Stimulated activated naive B cell treated with anti-CD40 and anti-IgM and Interleukin-4, amounts not matched to agents 10 μg/mL and 1 μg/mL and 100 μg/mL, for 72 hours (primary cell): ENCODE measurements at regions not wholly inside any gene's neighbourhood (a gene's known extent, or its start where the extent isn't known, plus 50 kb on each side); places are given as distances from the start of the nearest gene placed in this dataset.
"Not testable (repeated sequence)": the region's sequence is repeated elsewhere in the genome, so short reads cannot be mapped to it uniquely, and the experiment has no call there.

Experiments
- ATAC-seq, 2 donors: fragments of 150-1000 bp; cut with Tn5 transposase; replicated peaks; 2 replicates each; pipeline ENCODE4 v1.10.0; 2021; ENCODE audit warnings: moderate library complexity in 1 of 2
- DNase-seq: peaks from one replicate; pipeline ENCODE4 v3.0.0; 2021
- H3K27ac Mint-ChIP-seq: one replicate; pipeline ENCODE4 v1.8.0; 2022; ENCODE audit warnings: mild to moderate bottlenecking, mixed read lengths
- H3K27me3 Mint-ChIP-seq, 2 donors: one replicate each; pipeline ENCODE4 v1.8.0; 2022; ENCODE audit warnings: mixed read lengths in 2 of 2
- H3K36me3 Mint-ChIP-seq, 2 donors: one replicate each; pipeline ENCODE4 v1.8.0; 2022; ENCODE audit warnings: mixed read lengths in 2 of 2, mild to moderate bottlenecking in 1 of 2
- H3K4me1 Mint-ChIP-seq, 2 donors: one replicate each; pipeline ENCODE4 v1.8.0; 2022; ENCODE audit warnings: mixed read lengths in 2 of 2, mild to moderate bottlenecking in 1 of 2
- H3K4me3 Mint-ChIP-seq, 2 donors: one replicate each; pipeline ENCODE4 v1.8.0; 2022; ENCODE audit warnings: mild to moderate bottlenecking in 2 of 2, mixed read lengths in 2 of 2, moderate library complexity in 1 of 2
- H3K9me3 Mint-ChIP-seq, 2 donors: one replicate each; pipeline ENCODE4 v1.8.0; 2022; ENCODE audit warnings: mixed read lengths in 2 of 2, mild to moderate bottlenecking in 1 of 2

GRCh38 chr2:43075054-43075593 lies 151.3 kb downstream of the ZFP36L2 start:
- Mint-ChIP-seq H3K9me3 (no peaks in the 10 kb centered on the region), H3K27me3 (no peaks in the 10 kb centered on the region), H3K4me3 (no peak overlapping the region), H3K27ac (no peak overlapping the region), H3K4me1 (peaks cover 3 to 9% of the 10 kb centered on the region in 2 donors), H3K36me3 (no peaks in the 10 kb centered on the region)
- ATAC-seq (no peak), DNase-seq (no peak)

GRCh38 chr2:43074592-43075053 lies 151.8 kb downstream of the ZFP36L2 start:
- no peak overlapping the region for H3K27ac Mint-ChIP-seq
- H3K36me3 Mint-ChIP-seq, result no peaks in the 10 kb centered on the region
- no peaks in the 10 kb centered on the region for H3K27me3 Mint-ChIP-seq
- DNase-seq, result no peak
- no peak overlapping the region for H3K4me3 Mint-ChIP-seq
- peaks cover 3 to 9% of the 10 kb centered on the region in 2 donors for H3K4me1 Mint-ChIP-seq
- no peak for ATAC-seq
- no peaks in the 10 kb centered on the region for H3K9me3 Mint-ChIP-seq

GRCh38 chr2:43074052-43074451 lies 152.4 kb downstream of the ZFP36L2 start:
- peaks cover 3 to 9% of the 10 kb centered on the region in 2 donors for H3K4me1 Mint-ChIP-seq
- ATAC-seq, result no peak
- no peak overlapping the region for H3K27ac Mint-ChIP-seq

GRCh38 chr2:43073401-43073825 lies 153.0 kb downstream of the ZFP36L2 start:
- Mint-ChIP-seq H3K27me3 (no peaks in the 10 kb centered on the region), H3K4me1 (peaks cover 3 to 9% of the 10 kb centered on the region in 2 donors), H3K4me3 (no peak overlapping the region), H3K9me3 (no peaks in the 10 kb centered on the region), H3K27ac (no peak overlapping the region), H3K36me3 (no peaks in the 10 kb centered on the region)
- no peak for DNase-seq
- ATAC-seq, result no peak

More at GRCh38 chr2:43074052-43074451, 152.4 kb downstream of the ZFP36L2 start:
- Mint-ChIP-seq H3K9me3 (no peaks in the 10 kb centered on the region), H3K36me3 (no peaks in the 10 kb centered on the region), H3K27me3 (no peaks in the 10 kb centered on the region), H3K4me3 (no peak overlapping the region)
- DNase-seq, result no peak

- H3K4me3 Mint-ChIP-seq, result no peak overlapping the region
- no peaks in the 10 kb centered on the region for H3K27me3 Mint-ChIP-seq
- peaks cover 3 to 9% of the 10 kb centered on the region in 2 donors for H3K4me1 Mint-ChIP-seq
- no peaks in the 10 kb centered on the region for H3K9me3 Mint-ChIP-seq
- H3K27ac Mint-ChIP-seq, result no peak overlapping the region
- no peaks in the 10 kb centered on the region for H3K36me3 Mint-ChIP-seq
- no peak for DNase-seq
- ATAC-seq, result no peak
These were observed 154.5 kb downstream of the ZFP36L2 start for GRCh38 chr2:43071599-43072550.

- H3K36me3 Mint-ChIP-seq, result no peaks in the 10 kb centered on the region
- no peak overlapping the region for H3K27ac Mint-ChIP-seq
- H3K27me3 Mint-ChIP-seq, result no peaks in the 10 kb centered on the region
- no peak for ATAC-seq
- H3K4me1 Mint-ChIP-seq, result peaks cover 3 to 9% of the 10 kb centered on the region in 2 donors
- DNase-seq, result no peak
- H3K4me3 Mint-ChIP-seq, result no peak overlapping the region
- H3K9me3 Mint-ChIP-seq, result no peaks in the 10 kb centered on the region
These were observed 155.5 kb downstream of the ZFP36L2 start for GRCh38 chr2:43070676-43071502.

- DNase-seq, result no peak
- Mint-ChIP-seq H3K4me1 (peaks cover 1 to 9% of the 10 kb centered on the region in 2 donors), H3K27me3 (no peaks in the 10 kb centered on the region), H3K36me3 (no peaks in the 10 kb centered on the region), H3K9me3 (no peaks in the 10 kb centered on the region), H3K4me3 (no peak overlapping the region), H3K27ac (no peak overlapping the region)
- no peak for ATAC-seq
These were observed 156.4 kb downstream of the ZFP36L2 start for GRCh38 chr2:43070030-43070429.

GRCh38 chr2:43068631-43069517 lies 157.5 kb downstream of the ZFP36L2 start:
- H3K4me1 Mint-ChIP-seq, result peaks cover 1 to 9% of the 10 kb centered on the region in 2 donors
- H3K36me3 Mint-ChIP-seq, result no peaks in the 10 kb centered on the region
- no peaks in the 10 kb centered on the region for H3K9me3 Mint-ChIP-seq
- ATAC-seq (no peak), DNase-seq (no peak)
- H3K27me3 Mint-ChIP-seq, result no peaks in the 10 kb centered on the region
- H3K27ac Mint-ChIP-seq, result no peak overlapping the region
- H3K4me3 Mint-ChIP-seq, result no peak overlapping the region

- H3K27me3 Mint-ChIP-seq, result no peaks in the 10 kb centered on the region
- no peak overlapping the region for H3K27ac Mint-ChIP-seq
- no peak overlapping the region for H3K4me3 Mint-ChIP-seq
- no peak for DNase-seq
- H3K9me3 Mint-ChIP-seq, result no peaks in the 10 kb centered on the region
- H3K4me1 Mint-ChIP-seq, result peaks cover 1 to 9% of the 10 kb centered on the region in 2 donors
- H3K36me3 Mint-ChIP-seq, result no peaks in the 10 kb centered on the region
- no peak for ATAC-seq
These were observed 158.3 kb downstream of the ZFP36L2 start for GRCh38 chr2:43068041-43068533.

- Mint-ChIP-seq H3K4me3 (no peak overlapping the region), H3K27me3 (no peaks in the 10 kb centered on the region), H3K9me3 (no peaks in the 10 kb centered on the region), H3K4me1 (peaks cover 1 to 9% of the 10 kb centered on the region in 2 donors), H3K36me3 (no peaks in the 10 kb centered on the region), H3K27ac (no peak overlapping the region)
- DNase-seq, result no peak
- no peak for ATAC-seq
These were observed 159.0 kb downstream of the ZFP36L2 start for GRCh38 chr2:43067254-43068040.

- not testable (repeated sequence) for ATAC-seq, DNase-seq, H3K27ac Mint-ChIP-seq, H3K27me3 Mint-ChIP-seq, H3K9me3 Mint-ChIP-seq, H3K4me1 Mint-ChIP-seq, H3K36me3 Mint-ChIP-seq, H3K4me3 Mint-ChIP-seq
These were observed 159.7 kb downstream of the ZFP36L2 start for GRCh38 chr2:43066541-43067253.

GRCh38 chr2:43065871-43066270 lies 160.5 kb downstream of the ZFP36L2 start:
- H3K4me3 Mint-ChIP-seq, result no peak overlapping the region

More at GRCh38 chr2:43065871-43066270, 160.5 kb downstream of the ZFP36L2 start:
- Mint-ChIP-seq H3K4me1 (peaks cover 0 to 6% of the 10 kb centered on the region in 2 donors), H3K27me3 (peaks cover 0 to 2% of the 10 kb centered on the region in 2 donors), H3K36me3 (peaks cover 0 to 3% of the 10 kb centered on the region in 2 donors), H3K27ac (no peak overlapping the region), H3K9me3 (peaks cover 3 to 4% of the 10 kb centered on the region in 2 donors)
- no peak for DNase-seq
- ATAC-seq, result no peak
